GM21717 (cell line): ENCODE measurements at regions not wholly inside any gene's neighbourhood (a gene's known extent, or its start where the extent isn't known, plus 50 kb on each side); places are given as distances from the start of the nearest gene placed in this dataset.
"Not testable (repeated sequence)": the region's sequence is repeated elsewhere in the genome, so short reads cannot be mapped to it uniquely, and the experiment has no call there.

Source experiments
- ATAC-seq: cut with Tn5 transposase; IDR thresholded peaks from one replicate; pipeline ENCODE4 v1.9.1; 2021; ENCODE audit warnings: mild to moderate bottlenecking, moderate library complexity; ENCODE audit not compliant: unreplicated experiment

DNA sequence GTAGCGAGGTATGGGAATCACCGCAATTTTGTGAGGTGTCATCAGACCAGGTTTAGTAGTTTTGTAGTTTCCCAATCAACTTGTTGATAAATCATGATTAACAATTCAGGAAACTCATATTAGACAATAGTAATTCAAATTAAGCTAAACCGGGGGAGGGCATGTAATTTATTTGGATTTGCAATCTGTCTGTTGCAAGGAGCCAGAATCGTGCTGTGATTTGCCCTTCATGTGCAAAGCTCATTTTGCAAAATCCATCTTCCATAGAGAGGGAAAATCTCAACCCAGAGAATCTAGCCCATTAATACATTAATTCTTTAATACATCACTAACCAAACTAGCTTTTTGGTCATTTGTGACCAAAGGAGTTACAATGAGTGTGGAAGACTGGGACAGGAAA lies 164.7 kb upstream of the TRPM3 start:
- no peak for ATAC-seq

DNA sequence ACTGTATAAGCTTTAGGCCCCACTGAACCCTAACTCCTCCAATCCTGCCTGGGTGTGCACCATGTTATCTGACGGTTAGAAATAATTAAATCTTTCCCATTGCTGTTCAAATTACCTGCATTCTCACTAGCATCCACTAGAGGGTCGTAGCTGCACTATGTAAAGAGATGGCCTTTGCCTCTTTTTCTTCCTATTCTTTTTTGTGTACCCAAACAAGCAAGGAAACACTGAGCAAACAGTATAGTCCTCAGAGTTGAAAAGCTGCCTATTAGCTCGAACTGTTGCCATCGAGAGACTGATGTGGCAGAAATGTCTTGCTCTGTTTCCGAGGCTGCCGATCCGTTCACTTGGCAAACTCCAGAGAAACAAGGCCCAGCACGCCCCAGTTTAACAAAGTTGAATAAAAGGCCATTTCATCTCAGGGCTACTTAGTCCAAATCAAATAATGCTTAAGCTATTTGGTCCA lies 163.8 kb upstream of the TRPM3 start:
- peak; percentile 93 for ATAC-seq

- not testable (repeated sequence) for ATAC-seq
Observed at GRCh38 chr9:71282116-71282515, 160.7 kb upstream of the TRPM3 start.

DNA sequence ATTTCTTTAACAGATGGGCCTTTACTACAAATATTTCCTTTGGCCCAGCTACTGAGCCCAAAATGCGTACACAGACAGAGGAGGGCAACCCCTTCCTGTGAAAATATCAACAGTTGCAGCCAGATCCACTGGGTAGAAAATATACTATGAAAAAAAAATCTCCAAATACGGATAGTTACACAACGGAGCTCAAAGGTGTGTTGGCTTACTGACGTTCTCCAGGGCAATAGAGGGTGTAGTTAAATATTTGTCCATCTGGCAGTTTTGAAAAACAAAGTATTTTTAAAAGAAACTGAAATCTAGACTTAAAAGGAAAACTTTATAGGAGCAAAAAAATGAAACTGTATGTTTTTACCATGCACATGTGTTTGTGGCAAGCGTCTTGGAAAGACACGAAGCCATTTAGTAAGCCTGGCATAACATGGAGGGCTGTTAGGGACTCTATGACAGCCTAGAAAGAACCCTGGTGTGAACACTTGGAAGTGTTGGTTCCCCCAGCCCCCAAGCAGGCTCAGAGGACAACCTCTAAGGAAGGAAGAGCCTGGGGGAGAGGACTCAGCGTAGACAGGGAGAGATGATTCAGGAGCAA lies 157.8 kb upstream of the TRPM3 start:
- no peak for ATAC-seq

GRCh38 chr9:71273613-71274012 lies 152.2 kb upstream of the TRPM3 start:
- ATAC-seq: no peak

DNA sequence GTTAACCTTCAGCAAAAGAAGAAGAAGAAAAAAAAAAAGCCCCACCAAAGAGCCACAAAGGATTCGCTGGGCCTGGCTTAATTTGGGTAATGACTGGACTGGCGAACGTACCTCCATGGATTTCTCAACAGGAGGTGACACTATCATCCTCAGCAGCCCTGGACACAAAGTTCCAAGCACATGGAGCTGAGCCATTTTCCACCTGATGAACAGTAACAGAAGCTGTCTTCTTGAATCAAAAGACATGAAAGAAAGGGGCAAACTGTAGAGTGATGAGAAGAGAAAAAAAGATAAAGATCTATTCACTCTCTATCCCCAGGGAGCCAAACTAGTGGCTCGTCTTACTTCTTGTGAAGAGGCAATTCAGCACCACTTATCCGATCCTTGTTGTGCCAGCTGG lies 150.2 kb upstream of the TRPM3 start:
- ATAC-seq: no peak

- ATAC-seq: no peak
Observed at GRCh38 chr9:71270554-71270953, 149.1 kb upstream of the TRPM3 start.

DNA sequence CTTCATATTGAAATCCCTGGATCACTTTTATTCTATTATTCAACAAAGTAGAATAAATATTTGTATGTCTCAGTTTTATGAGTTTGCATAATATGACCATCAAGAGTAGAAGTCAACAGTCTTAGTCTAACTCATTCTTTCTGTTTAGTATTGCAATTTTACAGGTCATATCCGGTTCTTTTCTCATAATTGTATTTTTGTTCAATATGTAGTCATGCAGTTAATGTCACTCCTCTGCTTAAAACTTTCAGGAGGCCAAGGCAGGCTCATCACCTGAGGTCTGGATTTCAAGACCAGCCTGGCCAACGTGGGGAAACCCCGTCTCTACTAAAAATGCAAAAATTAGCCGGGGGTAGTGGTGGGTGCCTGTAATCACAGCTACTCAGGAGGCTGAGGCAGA lies 148.4 kb upstream of the TRPM3 start:
- ATAC-seq: no peak

DNA sequence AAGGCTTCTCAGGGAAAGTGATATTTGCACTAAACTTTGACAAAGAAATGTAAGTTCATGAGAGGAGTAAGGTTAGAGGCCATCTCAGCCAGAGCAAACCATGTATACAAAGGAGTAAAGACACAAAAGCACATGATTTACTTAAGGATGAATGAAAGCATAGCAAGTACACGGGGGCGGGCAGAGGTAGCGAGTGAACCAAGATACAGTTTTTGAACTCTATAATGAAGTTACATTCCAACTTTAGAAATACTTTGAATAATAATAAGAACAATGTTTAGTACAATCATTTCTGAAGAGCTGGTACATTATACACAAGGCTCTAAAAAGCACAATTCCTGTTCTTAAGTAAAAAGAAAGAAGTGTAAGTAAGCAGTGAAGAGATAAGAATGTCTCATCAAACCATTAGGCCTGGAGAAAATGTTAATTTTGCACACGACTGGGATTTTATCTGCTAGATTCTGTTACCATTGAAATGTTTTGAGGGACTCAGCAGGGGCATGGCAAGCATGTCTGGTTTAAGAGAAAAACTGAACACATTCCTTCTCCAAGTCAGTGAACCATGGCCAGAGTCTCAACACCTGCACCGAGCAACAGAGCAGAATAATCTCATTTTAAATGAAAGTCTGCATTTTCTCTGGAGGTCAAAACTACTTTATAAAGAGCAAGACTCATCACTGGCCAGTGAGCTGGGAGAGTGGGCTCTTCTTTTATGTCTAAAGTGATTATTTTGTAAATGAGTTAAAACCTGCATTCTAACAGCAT lies 147.6 kb upstream of the TRPM3 start:
- ATAC-seq: no peak

DNA sequence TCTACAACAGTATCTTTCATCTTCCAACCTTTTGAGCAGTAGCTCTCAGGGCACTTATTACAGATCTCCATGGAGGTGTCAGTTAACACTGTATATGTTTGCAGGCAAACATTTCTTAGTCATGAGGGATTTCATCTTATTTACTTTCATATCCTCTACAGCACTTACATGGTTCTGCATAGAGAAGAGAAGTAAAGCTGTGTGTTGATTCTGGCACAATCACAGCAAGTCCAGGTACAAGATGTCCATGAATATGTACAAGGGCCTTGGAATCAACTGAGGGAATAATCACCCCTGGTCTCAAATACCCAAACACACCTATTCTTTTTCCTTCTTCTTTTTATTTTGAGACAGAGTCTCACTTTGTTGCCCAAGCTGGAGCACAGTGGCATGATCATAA lies 142.0 kb upstream of the TRPM3 start:
- ATAC-seq: no peak

DNA sequence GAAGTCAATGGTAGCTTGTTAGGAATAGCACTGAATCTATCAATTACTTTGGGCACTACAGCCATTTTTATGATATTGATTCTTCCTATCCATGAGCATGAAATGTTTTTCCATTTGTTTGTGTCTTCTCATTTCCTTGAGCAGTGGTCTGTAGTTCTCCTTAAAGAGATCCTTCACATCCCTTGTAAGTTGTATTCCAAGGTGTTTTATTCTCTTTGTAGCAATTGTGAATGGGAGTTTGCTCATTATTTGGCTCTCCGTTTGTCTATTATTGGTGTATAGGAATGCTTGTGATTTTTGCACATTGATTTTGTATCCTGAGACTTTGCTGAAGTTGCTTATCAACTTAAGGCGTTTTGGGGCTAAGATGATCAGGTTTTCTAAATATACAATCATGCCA lies 139.0 kb upstream of the TRPM3 start:
- ATAC-seq: not testable (repeated sequence)

GRCh38 chr9:71254592-71255277 lies 133.3 kb upstream of the TRPM3 start:
- ATAC-seq: no peak

- no peak for ATAC-seq
Observed at GRCh38 chr9:71253011-71253410, 131.6 kb upstream of the TRPM3 start.

- ATAC-seq: no peak
Observed at GRCh38 chr9:71250581-71250980, 129.2 kb upstream of the TRPM3 start.

DNA sequence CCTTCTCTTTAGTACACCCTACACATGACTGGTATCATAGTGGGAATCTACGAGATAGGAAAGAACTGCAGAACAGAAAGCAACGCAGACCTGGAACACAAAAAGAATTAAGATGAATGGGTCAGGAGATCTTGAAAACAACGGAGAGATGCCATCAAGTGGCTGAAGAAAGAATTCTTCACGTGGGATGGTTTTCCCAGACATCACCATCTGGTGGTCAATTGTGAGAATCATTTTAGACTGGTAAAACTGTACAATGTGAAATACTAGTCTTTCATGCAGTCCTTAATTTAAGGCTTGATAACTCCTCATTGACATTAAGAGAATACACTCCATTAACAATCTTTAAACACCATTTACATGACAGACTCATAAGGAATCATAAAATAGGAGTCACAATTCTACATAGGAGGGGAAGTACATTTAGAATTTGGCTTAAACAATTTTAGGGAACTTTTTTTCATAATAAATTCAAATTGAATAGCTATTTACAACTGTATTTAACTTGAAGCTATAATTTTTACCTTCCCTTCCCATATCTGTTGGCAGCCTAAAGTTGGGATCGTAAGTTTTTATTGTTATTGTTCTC lies 128.4 kb upstream of the TRPM3 start:
- ATAC-seq: peak; percentile 59

- ATAC-seq: no peak
Observed at GRCh38 chr9:71245651-71246050, 124.2 kb upstream of the TRPM3 start.

DNA sequence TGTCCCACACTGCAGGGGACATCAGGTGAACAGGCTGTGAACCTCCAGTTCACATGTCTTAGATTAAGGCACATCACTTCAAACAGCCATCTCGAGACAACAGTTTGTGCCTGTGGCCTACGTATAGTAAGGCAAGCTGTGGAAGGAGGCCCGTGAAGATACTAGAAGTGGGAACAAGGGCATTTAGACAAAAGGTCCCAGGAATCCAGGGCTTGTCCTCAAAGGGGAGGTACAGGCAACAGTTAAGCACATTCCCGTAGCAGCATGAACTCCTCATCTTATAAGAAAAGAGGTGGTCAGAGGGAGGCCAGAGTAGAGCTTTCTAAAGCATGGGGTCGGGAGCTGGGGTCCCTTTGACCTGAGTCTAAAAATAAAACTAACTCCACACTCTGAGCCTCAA lies 122.5 kb upstream of the TRPM3 start:
- ATAC-seq: no peak

GRCh38 chr9:71242081-71242480 lies 120.7 kb upstream of the TRPM3 start:
- ATAC-seq: no peak

GRCh38 chr9:71237051-71237450 lies 115.6 kb upstream of the TRPM3 start:
- ATAC-seq: no peak

DNA sequence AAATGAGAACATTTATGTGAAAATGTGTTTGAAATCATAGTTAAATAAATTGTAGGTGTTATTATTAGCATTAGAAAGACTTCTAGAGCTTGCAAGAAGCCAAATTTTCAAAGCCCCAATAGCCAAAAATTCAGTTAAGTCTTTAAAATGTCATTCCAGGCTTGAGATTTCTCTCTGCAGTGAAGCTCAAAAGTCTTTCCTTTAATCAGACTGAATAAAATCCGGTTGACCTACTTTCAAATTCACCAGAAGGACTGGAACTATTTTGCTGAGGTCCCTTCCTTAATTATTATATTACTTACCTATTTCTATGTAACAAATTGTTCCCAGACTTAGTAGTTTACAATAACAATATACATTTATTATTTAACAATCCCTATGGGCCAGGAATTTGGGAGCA lies 112.2 kb upstream of the TRPM3 start:
- ATAC-seq: no peak

DNA sequence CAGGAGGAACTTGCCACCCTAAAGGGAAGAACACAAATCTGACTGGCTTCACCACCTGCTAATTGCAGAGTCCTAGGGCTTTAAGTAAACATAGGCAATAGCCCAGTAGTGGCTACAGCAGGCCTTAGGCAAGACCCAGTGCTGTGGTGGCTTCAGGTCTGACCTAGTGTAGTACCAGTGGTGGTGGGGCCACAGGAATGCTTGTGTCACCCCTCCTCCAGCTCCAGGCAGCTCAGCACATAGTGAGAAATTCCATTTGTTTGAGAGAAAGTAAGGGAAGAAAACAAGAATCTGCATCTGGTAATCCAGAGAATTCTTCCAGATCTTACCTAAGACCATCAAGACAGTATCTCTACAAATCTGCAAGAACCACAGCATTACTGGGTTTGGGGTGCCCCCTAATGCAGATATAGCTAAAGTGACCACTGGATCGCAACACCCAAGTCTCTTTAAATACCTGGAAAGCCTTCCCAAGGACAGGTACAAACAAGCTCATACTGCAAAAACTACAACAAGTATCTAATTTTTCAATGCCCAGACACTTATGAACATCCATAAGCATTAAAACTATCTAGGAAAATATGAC lies 102.6 kb upstream of the TRPM3 start:
- no peak for ATAC-seq
